BLaER1 treated with 17β-estradiol and CSF1 and Interleukin-3, amounts not matched to agents 10 nM and 100 nM (cell line): ENCODE measurements at regions not wholly inside any gene's neighbourhood (a gene's known extent, or its start where the extent isn't known, plus 50 kb on each side); places are given as distances from the start of the nearest gene placed in this dataset.
A peak's percentile ranks its signal among the peaks of the same experiment; 100 is the strongest.

Experiments
- H3K27ac ChIP-seq, 11 experiments: shearing (Covaris generic); formaldehyde crosslinking; 2 replicates each; pipeline ENCODE4 v1.8.1; 2022
- H3K27me3 ChIP-seq, 11 experiments: shearing (Covaris generic); formaldehyde crosslinking; 2 replicates each; pipeline ENCODE4 v1.8.1; 2022
- H3K36me3 ChIP-seq, 11 experiments: shearing (Covaris generic); formaldehyde crosslinking; 2 replicates each; pipeline ENCODE4 v1.8.1; 2022
- H3K4me1 ChIP-seq, 10 experiments: shearing (Covaris generic); formaldehyde crosslinking; 2 replicates each; pipeline ENCODE4 v1.8.1; 2022
- H3K4me2 ChIP-seq, 11 experiments: shearing (Covaris generic); formaldehyde crosslinking; 2 replicates each; pipeline ENCODE4 v1.8.1; 2022
- H3K4me3 ChIP-seq, 10 experiments: shearing (Covaris generic); formaldehyde crosslinking; 2 replicates each; pipeline ENCODE4 v1.8.1; 2022
- H3K9ac ChIP-seq, 11 experiments: shearing (Covaris generic); formaldehyde crosslinking; 2 replicates each; pipeline ENCODE4 v1.8.1; 2022
- H3K9me3 ChIP-seq, 11 experiments: shearing (Covaris generic); formaldehyde crosslinking; replicated peaks in 1 of 11; 2 replicates each; pipeline ENCODE4 v1.8.1; 2022
- H4K20me1 ChIP-seq, 11 experiments: shearing (Covaris generic); formaldehyde crosslinking; 2 replicates each; pipeline ENCODE4 v1.8.1; 2022
- Cebpa-rat ChIP-seq, 11 experiments: shearing (Covaris generic); IDR thresholded peaks; 2 replicates each; pipeline ENCODE4 v1.8.1; 2022

DNA sequence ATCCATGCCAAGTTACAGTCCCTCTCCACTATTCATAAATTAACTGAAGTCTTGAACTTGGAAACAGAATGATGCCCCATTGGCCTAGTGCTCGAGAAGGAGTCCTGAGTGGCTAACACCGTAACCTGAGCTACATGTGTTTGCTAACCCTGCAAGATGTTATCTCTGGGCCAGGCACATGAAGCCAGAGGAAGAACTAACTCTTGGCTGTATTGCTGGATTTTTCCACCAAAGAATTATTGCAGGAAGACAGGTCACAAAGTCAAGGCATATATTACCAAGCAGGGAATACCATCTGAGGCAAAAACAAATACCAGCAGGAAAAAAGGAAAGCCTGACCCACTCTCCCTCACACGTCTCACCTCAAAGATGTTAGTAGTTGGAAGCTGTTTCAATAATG, 148.9 kb upstream of the PHACTR1 start:
- Histone ChIP-seq H3K4me3 (no peak overlapping the region), H3K9ac (no peak overlapping the region), H3K27me3 (no peaks in the 10 kb centered on the region), H4K20me1 (no peaks in the 10 kb centered on the region), H3K4me1 (no peaks in the 10 kb centered on the region), H3K9me3 (peaks cover 0 to 15% (median 0%) of the 10 kb centered on the region in 11 experiments; a peak in 1 of 22 replicates), H3K4me2 (no peak overlapping the region), H3K27ac (no peak overlapping the region), H3K36me3 (no peaks in the 10 kb centered on the region)
- no peak for TF ChIP-seq Cebpa-rat (IDR thresholded peaks at IDR 0.05)

DNA sequence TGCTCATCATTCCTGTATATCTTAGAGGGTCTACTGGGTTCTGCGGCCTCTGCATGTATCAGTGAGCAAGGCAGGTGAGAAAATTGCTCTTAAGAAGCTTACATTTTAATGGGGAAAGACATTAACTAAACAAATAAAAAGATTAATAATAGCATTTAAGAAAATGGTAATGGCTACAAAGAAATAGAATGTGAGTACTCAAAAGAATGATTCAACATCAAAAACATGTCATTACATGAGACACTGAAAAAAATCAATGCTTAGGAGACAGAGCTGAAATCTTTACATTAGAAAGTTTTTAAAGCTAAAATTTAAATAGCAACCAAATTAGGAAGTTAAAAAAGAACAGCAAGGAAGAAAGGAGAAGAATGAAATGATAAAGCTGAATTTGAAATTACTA, 146.9 kb upstream of the PHACTR1 start:
- H3K9me3 ChIP-seq, result 0 out of 22 replicates have a peak, but pooled peaks cover 0 to 15% (median 0%) of the 10 kb centered on the region in 11 experiments
- no peaks in the 10 kb centered on the region for H3K36me3 ChIP-seq
- no peaks in the 10 kb centered on the region for H3K27me3 ChIP-seq
- H3K9ac ChIP-seq, result no peak overlapping the region
- no peak for TF ChIP-seq Cebpa-rat (IDR thresholded peaks at IDR 0.05)
- peaks cover 0 to 9% (median 0%) of the 10 kb centered on the region in 10 experiments; a peak in 4 of 20 replicates for H3K4me1 ChIP-seq
- H4K20me1 ChIP-seq, result no peaks in the 10 kb centered on the region
- H3K4me3 ChIP-seq, result no peak overlapping the region
- no peak overlapping the region for H3K4me2 ChIP-seq
- H3K27ac ChIP-seq, result no peak overlapping the region

DNA sequence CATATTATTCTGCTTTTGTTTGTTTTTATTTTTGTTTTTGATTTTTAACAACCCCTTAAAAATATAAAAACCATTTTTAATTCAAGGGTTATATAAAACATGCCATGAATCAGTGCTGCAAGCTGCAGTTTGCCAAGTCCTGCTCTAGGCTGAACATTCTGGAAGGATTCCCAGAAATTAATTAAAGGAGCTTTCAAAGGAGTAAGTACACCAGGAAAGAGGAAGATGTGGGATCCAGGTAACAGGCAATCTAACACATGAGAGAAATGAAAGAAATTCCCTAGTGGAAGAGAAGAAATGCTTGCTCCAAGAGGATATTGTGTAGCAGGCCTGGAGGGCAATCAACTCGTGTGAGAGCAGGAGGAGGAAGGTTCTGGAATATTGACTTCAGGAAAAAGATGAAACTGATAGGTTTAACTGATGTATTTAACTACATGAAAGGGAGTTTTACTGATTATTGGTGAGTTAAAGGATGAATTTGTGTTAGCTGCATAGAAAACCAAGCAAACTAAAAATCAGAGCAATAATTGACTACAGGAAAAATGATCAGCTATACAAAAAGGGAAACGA, 146.0 kb upstream of the PHACTR1 start:
- H3K4me1 ChIP-seq, result peaks cover 0 to 9% (median 0%) of the 10 kb centered on the region in 10 experiments; a peak in 4 of 20 replicates
- H3K27me3 ChIP-seq, result no peaks in the 10 kb centered on the region
- no peak overlapping the region for H3K9ac ChIP-seq
- no peak overlapping the region for H3K4me3 ChIP-seq
- H3K4me2 ChIP-seq, result no peak overlapping the region
- no peaks in the 10 kb centered on the region for H4K20me1 ChIP-seq
- TF ChIP-seq Cebpa-rat (IDR thresholded peaks at IDR 0.05), result no peak
- H3K9me3 ChIP-seq, result 0 out of 22 replicates have a peak, but pooled peaks cover 0 to 14% (median 0%) of the 10 kb centered on the region in 11 experiments
- no peaks in the 10 kb centered on the region for H3K36me3 ChIP-seq
- H3K27ac ChIP-seq, result no peak overlapping the region

DNA sequence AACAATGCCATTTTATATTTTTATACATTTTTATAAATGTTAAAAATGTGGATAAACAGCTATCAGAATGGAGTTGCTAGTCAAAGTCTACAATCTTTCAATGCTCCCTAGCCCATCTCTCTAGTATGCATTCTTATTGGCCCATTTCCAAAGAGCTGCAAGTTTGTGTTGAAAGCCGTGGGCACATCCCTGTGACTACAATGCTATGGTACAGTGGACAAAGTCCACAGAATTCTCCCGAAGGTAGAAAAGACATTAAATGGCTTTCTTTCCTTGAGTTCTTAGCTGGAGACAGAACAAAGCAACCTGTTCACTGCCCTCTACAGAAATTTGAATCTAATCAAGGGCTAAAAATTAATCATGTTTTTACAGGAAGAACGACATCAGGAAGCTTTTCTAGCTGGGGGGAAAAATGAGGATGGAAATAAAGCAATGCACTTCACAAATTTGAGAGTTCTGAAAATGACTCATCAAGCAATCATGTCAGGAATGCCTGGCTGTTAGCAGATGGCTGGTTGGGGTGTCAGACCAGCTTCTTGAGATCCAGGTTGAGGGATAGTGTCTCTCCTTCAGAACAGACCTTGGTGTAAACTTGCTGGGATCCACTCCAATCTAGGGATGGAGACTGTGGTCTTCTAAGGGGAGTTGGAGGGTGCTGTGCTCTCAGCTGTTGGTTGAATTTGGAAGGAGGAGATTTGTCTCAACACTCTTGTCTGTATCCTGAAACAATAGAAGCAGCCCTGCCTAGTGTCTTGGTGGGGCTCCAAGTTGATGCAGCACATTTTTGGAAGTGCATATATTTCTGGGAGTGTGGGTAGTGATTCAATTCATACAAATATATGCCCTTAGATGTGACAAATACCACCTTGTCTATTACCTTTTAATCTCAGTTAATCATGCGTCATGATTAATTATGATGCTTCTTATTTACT, 143.4 kb upstream of the PHACTR1 start:
- Histone ChIP-seq H3K27ac (no peak overlapping the region), H3K36me3 (no peaks in the 10 kb centered on the region), H3K4me3 (no peak overlapping the region), H3K9ac (no peak overlapping the region), H3K9me3 (no peaks in the 10 kb centered on the region), H4K20me1 (no peaks in the 10 kb centered on the region), H3K27me3 (no peaks in the 10 kb centered on the region), H3K4me2 (peak overlapping the region in 2 of 11 experiments; percentile 25 to 43; a peak in 3 of 22 replicates), H3K4me1 (peaks cover 0 to 9% (median 0%) of the 10 kb centered on the region in 10 experiments; a peak in 4 of 20 replicates)
- no peak for TF ChIP-seq Cebpa-rat (IDR thresholded peaks at IDR 0.05)

DNA sequence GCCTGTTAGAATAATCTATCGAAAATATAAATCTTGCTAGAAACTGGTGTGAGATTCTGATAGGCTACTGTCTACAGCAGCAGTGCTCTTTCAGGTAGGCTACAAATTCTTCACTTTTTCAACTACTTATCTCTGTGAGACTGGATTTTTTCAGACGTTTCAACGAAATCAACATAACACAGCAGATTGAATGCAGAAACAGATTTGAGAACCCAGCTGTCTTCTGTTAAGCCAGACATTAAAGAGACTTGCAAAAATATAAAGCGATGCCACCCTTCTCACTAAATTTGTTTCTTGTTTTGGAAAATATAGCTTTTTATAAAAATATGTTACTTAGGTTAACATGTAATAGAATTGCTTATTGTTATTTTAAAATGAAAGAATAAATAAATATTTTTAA, 140.6 kb upstream of the PHACTR1 start:
- no peak overlapping the region for H3K4me3 ChIP-seq
- no peak overlapping the region for H3K4me2 ChIP-seq
- no peak for TF ChIP-seq Cebpa-rat (IDR thresholded peaks at IDR 0.05)
- H3K27ac ChIP-seq, result no peak overlapping the region
- no peak overlapping the region for H3K9ac ChIP-seq
- H3K9me3 ChIP-seq, result no peaks in the 10 kb centered on the region
- peaks cover 0 to 9% (median 0%) of the 10 kb centered on the region in 10 experiments; a peak in 4 of 20 replicates for H3K4me1 ChIP-seq
- no peaks in the 10 kb centered on the region for H3K27me3 ChIP-seq
- no peaks in the 10 kb centered on the region for H3K36me3 ChIP-seq
- no peaks in the 10 kb centered on the region for H4K20me1 ChIP-seq

DNA sequence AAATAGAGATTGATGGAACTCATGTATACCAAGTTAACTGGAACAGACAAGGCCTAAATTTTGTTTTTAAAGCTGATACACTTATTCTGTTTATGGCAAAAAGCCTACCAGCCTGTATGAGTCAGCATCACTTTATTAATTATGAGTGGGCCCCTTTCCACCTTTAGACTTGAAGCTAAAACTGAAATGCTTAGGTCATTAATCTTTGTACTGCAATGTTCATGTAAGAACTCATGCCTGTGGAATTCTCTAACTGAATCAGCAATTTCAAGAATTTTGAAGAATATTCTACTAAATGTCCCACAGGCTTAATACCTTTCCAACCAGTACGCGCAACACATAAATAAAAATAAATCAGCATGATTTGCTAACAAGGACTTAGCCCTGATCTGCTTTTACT, 140.2 kb upstream of the PHACTR1 start:
- no peak overlapping the region for H3K4me2 ChIP-seq
- TF ChIP-seq Cebpa-rat (IDR thresholded peaks at IDR 0.05), result no peak
- H3K9me3 ChIP-seq, result no peaks in the 10 kb centered on the region
- H3K36me3 ChIP-seq, result no peaks in the 10 kb centered on the region
- H3K9ac ChIP-seq, result no peak overlapping the region
- H3K4me1 ChIP-seq, result peaks cover 0 to 9% (median 0%) of the 10 kb centered on the region in 10 experiments; a peak in 4 of 20 replicates
- no peak overlapping the region for H3K27ac ChIP-seq
- no peak overlapping the region for H3K4me3 ChIP-seq
- H4K20me1 ChIP-seq, result no peaks in the 10 kb centered on the region
- no peaks in the 10 kb centered on the region for H3K27me3 ChIP-seq

DNA sequence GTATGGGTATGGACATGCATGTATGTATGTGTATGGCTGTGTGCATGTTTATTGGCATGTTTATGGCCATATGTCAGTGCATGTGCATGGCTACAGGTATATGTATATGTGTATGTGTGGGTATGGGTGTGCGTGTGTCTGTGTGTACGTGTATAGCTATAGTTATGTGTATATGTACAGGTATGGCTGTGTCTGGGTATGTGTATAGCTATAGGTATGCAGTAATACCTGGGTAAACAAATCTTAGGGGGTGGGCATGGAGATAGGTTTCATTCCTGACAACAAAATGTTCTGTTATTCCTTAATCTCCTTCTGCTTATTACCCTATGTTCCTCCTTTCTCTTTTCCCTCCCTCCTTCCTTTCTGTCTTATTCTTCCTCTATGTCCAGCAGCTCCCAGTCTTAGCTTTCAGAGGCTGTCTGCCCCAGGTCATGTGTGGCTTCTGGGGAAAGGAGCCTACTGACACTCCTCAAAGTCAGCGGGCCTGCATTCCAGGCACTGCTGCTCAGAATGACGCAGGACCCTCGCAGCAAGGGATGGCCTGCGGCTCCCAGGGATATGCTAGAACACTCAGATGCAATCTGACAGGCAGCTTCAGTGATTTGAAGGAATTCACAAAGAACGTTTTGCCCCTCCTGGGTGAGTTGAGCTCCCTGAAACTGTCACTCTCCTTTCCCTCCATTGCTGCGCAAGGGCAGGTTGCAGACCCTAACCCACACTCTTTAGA, 139.3 kb upstream of the PHACTR1 start:
- no peaks in the 10 kb centered on the region for H3K36me3 ChIP-seq
- H3K27ac ChIP-seq, result no peak overlapping the region
- H3K4me1 ChIP-seq, result peaks cover 0 to 13% (median 2%) of the 10 kb centered on the region in 10 experiments; a peak in 9 of 20 replicates
- no peaks in the 10 kb centered on the region for H4K20me1 ChIP-seq
- H3K4me2 ChIP-seq, result no peak overlapping the region
- H3K9ac ChIP-seq, result no peak overlapping the region
- H3K27me3 ChIP-seq, result no peaks in the 10 kb centered on the region
- no peak for TF ChIP-seq Cebpa-rat (IDR thresholded peaks at IDR 0.05)
- H3K9me3 ChIP-seq, result no peaks in the 10 kb centered on the region
- H3K4me3 ChIP-seq, result no peak overlapping the region

DNA sequence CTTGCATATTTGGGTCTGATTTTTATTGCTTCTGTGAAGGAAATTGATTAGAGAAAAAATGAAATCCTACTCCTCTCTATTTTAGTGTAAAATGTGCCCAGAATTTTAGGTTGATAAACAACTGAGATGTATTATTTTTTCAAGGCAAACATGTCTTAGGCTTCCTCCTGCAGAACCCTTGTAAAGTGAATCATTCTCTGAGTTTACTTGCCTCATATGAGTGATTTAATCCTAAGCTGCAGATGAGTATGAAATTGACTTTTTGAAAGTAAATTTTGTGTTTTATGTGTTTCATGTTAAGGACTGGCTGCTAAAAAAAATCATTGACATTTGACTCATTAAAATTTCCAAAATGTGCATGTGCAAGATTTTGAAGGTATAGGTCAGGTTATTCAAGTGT, 138.5 kb upstream of the PHACTR1 start:
- Histone ChIP-seq H3K4me3 (no peak overlapping the region), H3K36me3 (no peaks in the 10 kb centered on the region), H3K27ac (no peak overlapping the region), H3K27me3 (no peaks in the 10 kb centered on the region), H3K4me2 (no peak overlapping the region), H3K4me1 (peaks cover 0 to 17% (median 8%) of the 10 kb centered on the region in 10 experiments; a peak in 9 of 20 replicates), H3K9ac (no peak overlapping the region), H4K20me1 (no peaks in the 10 kb centered on the region), H3K9me3 (no peaks in the 10 kb centered on the region)
- TF ChIP-seq Cebpa-rat (IDR thresholded peaks at IDR 0.05), result no peak

DNA sequence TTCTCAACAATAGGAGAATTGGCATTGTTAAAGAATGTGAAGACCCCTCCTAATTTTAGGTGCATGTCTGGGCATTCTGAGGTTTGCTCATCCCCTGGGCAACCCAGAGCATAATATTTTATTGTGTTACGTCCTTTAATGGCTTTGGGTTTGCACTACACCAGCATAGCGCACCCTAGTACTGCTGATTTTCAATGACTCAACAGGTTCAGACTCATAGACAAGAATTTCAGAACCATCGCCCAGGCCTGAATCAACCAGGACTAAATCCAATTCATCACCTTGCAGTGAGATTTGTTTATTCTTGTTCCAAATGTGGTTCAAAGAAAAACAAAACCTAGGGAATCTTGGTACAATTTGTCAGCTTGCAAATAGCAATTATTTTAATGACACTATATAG, 137.8 kb upstream of the PHACTR1 start:
- Histone ChIP-seq H3K36me3 (no peaks in the 10 kb centered on the region), H3K4me2 (no peak overlapping the region), H3K27me3 (no peaks in the 10 kb centered on the region), H4K20me1 (no peaks in the 10 kb centered on the region), H3K4me1 (peaks cover 0 to 13% (median 7%) of the 10 kb centered on the region in 10 experiments; a peak in 9 of 20 replicates), H3K27ac (no peak overlapping the region), H3K9ac (no peak overlapping the region), H3K4me3 (no peak overlapping the region), H3K9me3 (no peaks in the 10 kb centered on the region)
- TF ChIP-seq Cebpa-rat (IDR thresholded peaks at IDR 0.05), result no peak
